ENCODE measurements at regions not wholly inside any gene's neighbourhood (a gene's known extent, or its start where the extent isn't known, plus 50 kb on each side); places are given as distances from the start of the nearest gene placed in this dataset.

- CTCF ChIA-PET, result no interaction called here
Observed at GRCh38 chr2:183995632-183996031, 602.7 kb upstream of the ZNF804A start.

DNA sequence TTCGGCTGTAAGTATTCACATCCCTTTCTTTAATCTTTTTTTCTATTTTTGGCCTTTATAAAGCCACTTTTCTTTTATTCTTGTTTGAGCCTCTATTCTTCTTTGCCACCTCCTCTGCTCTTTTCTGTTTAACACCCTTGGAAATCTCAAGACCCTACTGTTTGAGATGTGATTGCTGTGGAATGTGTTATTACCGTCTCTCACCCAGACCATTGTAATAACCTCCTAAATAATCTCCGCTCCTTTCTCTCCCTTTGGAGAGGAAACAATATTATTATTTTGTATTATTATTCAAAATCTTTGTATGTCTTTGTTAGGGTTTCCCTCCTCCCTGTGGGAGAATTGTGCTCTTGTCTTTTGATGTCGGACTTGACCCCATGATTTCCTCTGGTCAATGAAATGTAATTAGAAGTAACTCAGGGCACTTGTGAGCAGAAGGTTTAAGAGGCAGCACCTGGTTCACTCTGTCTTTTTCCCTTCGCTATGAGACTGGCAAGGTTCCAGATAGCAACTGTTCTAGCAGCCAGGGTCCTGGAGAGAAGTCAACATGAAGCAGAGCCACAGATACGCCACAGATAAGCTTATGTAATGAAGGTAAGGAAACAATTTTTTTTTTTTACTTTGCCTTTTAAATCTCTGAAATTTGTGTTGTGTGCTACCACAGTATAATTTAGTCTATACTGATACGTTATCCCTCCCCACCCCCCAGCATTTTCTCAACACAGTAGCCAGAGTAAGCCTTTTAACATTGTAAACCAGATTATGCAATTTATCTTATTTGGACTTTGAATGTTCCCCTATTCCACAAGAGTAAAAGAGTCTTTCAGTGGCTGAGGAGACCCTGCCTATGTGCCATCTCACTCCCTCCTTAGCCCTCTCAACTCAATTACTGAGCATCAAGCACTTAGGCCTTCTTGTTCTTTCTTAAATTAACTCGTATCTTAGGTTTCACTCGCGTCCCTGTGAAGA lies 601.2 kb upstream of the ZNF804A start:
- TF ChIP-seq, protein P1, sequence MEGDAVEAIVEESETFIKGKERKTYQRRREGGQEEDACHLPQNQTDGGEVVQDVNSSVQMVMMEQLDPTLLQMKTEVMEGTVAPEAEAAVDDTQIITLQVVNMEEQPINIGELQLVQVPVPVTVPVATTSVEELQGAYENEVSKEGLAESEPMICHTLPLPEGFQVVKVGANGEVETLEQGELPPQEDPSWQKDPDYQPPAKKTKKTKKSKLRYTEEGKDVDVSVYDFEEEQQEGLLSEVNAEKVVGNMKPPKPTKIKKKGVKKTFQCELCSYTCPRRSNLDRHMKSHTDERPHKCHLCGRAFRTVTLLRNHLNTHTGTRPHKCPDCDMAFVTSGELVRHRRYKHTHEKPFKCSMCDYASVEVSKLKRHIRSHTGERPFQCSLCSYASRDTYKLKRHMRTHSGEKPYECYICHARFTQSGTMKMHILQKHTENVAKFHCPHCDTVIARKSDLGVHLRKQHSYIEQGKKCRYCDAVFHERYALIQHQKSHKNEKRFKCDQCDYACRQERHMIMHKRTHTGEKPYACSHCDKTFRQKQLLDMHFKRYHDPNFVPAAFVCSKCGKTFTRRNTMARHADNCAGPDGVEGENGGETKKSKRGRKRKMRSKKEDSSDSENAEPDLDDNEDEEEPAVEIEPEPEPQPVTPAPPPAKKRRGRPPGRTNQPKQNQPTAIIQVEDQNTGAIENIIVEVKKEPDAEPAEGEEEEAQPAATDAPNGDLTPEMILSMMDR (IDR thresholded peaks at IDR 0.05; ENCODE audit: low read depth, low read length), result no peak
- Histone ChIP-seq H3K9me3 (ENCODE audit: control insufficient read depth, insufficient read depth, low read length) (peaks cover 13% of the 10 kb centered on the region; the same call in 1 of the 2 replicates), H3K27ac (ENCODE audit: low read depth, low read length) (no peak overlapping the region), H3K27me3 (ENCODE audit: control insufficient read depth, insufficient read depth, low read length) (no peaks in the 10 kb centered on the region), H3K4me3 (ENCODE audit: low read depth, low read length) (no peak overlapping the region)
- DNase-seq (ENCODE audit: low read depth, low spot score), result no peak
- ChIA-PET CTCF (no interaction called here), POLR2A (no interaction called here)

More at GRCh38 chr2:183995632-183996031, 602.7 kb upstream of the ZNF804A start:
- peaks cover 13% of the 10 kb centered on the region; the same call in 1 of the 2 replicates for H3K9me3 ChIP-seq (ENCODE audit: control insufficient read depth, insufficient read depth, low read length)
- POLR2A ChIA-PET, result no interaction called here
- H3K27ac ChIP-seq (ENCODE audit: low read depth, low read length), result no peak overlapping the region
- H3K4me3 ChIP-seq (ENCODE audit: low read depth, low read length), result no peak overlapping the region
- H3K27me3 ChIP-seq (ENCODE audit: control insufficient read depth, insufficient read depth, low read length), result no peaks in the 10 kb centered on the region
- TF ChIP-seq, protein P1 (IDR thresholded peaks at IDR 0.05; ENCODE audit: low read depth, low read length), result no peak
- DNase-seq (ENCODE audit: low read depth, low spot score), result no peak

- CTCF ChIA-PET, result no interaction called here
Observed at GRCh38 chr2:183998041-183998796, 600.1 kb upstream of the ZNF804A start.

GRCh38 chr2:183998797-183999190 lies 599.5 kb upstream of the ZNF804A start:
- POLR2A ChIA-PET, result no interaction called here

More at GRCh38 chr2:183998041-183998796, 600.1 kb upstream of the ZNF804A start:
- no peak overlapping the region for H3K4me3 ChIP-seq (ENCODE audit: low read depth, low read length)
- no peak for DNase-seq (ENCODE audit: low read depth, low spot score)
- no peaks in the 10 kb centered on the region for H3K27me3 ChIP-seq (ENCODE audit: control insufficient read depth, insufficient read depth, low read length)
- TF ChIP-seq, protein P1 (IDR thresholded peaks at IDR 0.05; ENCODE audit: low read depth, low read length), result no peak
- peaks cover 5% of the 10 kb centered on the region; the same call in 1 of the 2 replicates for H3K9me3 ChIP-seq (ENCODE audit: control insufficient read depth, insufficient read depth, low read length)
- POLR2A ChIA-PET, result no interaction called here
- H3K27ac ChIP-seq (ENCODE audit: low read depth, low read length), result no peak overlapping the region

More at GRCh38 chr2:183998797-183999190, 599.5 kb upstream of the ZNF804A start:
- DNase-seq (ENCODE audit: low read depth, low spot score), result no peak
- CTCF ChIA-PET, result no interaction called here
- Histone ChIP-seq H3K27ac (ENCODE audit: low read depth, low read length) (no peak overlapping the region), H3K27me3 (ENCODE audit: control insufficient read depth, insufficient read depth, low read length) (no peaks in the 10 kb centered on the region), H3K4me3 (ENCODE audit: low read depth, low read length) (no peak overlapping the region), H3K9me3 (ENCODE audit: control insufficient read depth, insufficient read depth, low read length) (no peaks in the 10 kb centered on the region; the same call in 1 of the 2 replicates)
- TF ChIP-seq, protein P1 (IDR thresholded peaks at IDR 0.05; ENCODE audit: low read depth, low read length), result no peak
